ENCODE measurements at regions not wholly inside any gene's neighbourhood (a gene's known extent, or its start where the extent isn't known, plus 50 kb on each side); places are given as distances from the start of the nearest gene placed in this dataset.
"Not testable (repeated sequence)": the region's sequence is repeated elsewhere in the genome, so short reads cannot be mapped to it uniquely, and the experiment has no call there.

- no peak for DNase-seq (ENCODE audit: low read depth in 3 of 3, low spot score in 2 of 3)
Measured at GRCh38 chr2:192566863-192567262, 372.1 kb upstream of the TMEFF2 start.

GRCh38 chr2:192560326-192560725, 365.6 kb upstream of the TMEFF2 start:
- DNase-seq (ENCODE audit: low read depth in 3 of 3, low spot score in 2 of 3) = no peak

- DNase-seq (ENCODE audit: low read depth in 3 of 3, low spot score in 2 of 3) = no peak
Measured at GRCh38 chr2:192559587-192559986, 364.9 kb upstream of the TMEFF2 start.

- DNase-seq (ENCODE audit: low read depth in 3 of 3, low spot score in 2 of 3) = no peak
Measured at GRCh38 chr2:192558637-192559036, 363.9 kb upstream of the TMEFF2 start.

GRCh38 chr2:192555740-192556139, 361.0 kb upstream of the TMEFF2 start:
- DNase-seq (ENCODE audit: low read depth in 3 of 3, low spot score in 2 of 3) = no peak

- no peak for DNase-seq (ENCODE audit: low read depth in 3 of 3, low spot score in 2 of 3)
Measured at GRCh38 chr2:192551760-192552159, 357.0 kb upstream of the TMEFF2 start.

GRCh38 chr2:192546565-192546964, 351.8 kb upstream of the TMEFF2 start:
- no peak for DNase-seq (ENCODE audit: low read depth in 3 of 3, low spot score in 2 of 3)

GRCh38 chr2:192544371-192544955, 349.7 kb upstream of the TMEFF2 start:
- no peak for DNase-seq (ENCODE audit: low read depth in 3 of 3, low spot score in 2 of 3)

GRCh38 chr2:192542148-192543066, 347.7 kb upstream of the TMEFF2 start:
- not testable (repeated sequence) for DNase-seq (ENCODE audit: low read depth in 3 of 3, low spot score in 2 of 3)

GRCh38 chr2:192539306-192539705, 344.6 kb upstream of the TMEFF2 start:
- no peak for DNase-seq (ENCODE audit: low read depth in 3 of 3, low spot score in 2 of 3)

- no peak for DNase-seq (ENCODE audit: low read depth in 3 of 3, low spot score in 2 of 3)
Measured at GRCh38 chr2:192536922-192537624, 342.3 kb upstream of the TMEFF2 start.

- DNase-seq (ENCODE audit: low read depth in 3 of 3, low spot score in 2 of 3) = no peak
Measured at GRCh38 chr2:192535956-192536921, 341.5 kb upstream of the TMEFF2 start.

- DNase-seq (ENCODE audit: low read depth in 3 of 3, low spot score in 2 of 3) = no peak
Measured at GRCh38 chr2:192534072-192534471, 339.3 kb upstream of the TMEFF2 start.

- not testable (repeated sequence) for DNase-seq (ENCODE audit: low read depth in 3 of 3, low spot score in 2 of 3)
Measured at GRCh38 chr2:192524642-192525251, 330.0 kb upstream of the TMEFF2 start.

GRCh38 chr2:192524214-192524613, 329.5 kb upstream of the TMEFF2 start:
- not testable (repeated sequence) for DNase-seq (ENCODE audit: low read depth in 3 of 3, low spot score in 2 of 3)

- DNase-seq (ENCODE audit: low read depth in 3 of 3, low spot score in 2 of 3) = no peak
Measured at GRCh38 chr2:192515937-192516336, 321.2 kb upstream of the TMEFF2 start.

GRCh38 chr2:192513575-192513974, 318.8 kb upstream of the TMEFF2 start:
- DNase-seq (ENCODE audit: low read depth in 3 of 3, low spot score in 2 of 3) = no peak

- DNase-seq (ENCODE audit: low read depth in 3 of 3, low spot score in 2 of 3) = not testable (repeated sequence)
Measured at GRCh38 chr2:192507836-192508450, 313.2 kb upstream of the TMEFF2 start.

- DNase-seq (ENCODE audit: low read depth in 3 of 3, low spot score in 2 of 3) = no peak
Measured at GRCh38 chr2:192500550-192501200, 305.9 kb upstream of the TMEFF2 start.
